ENCODE measurements at regions not wholly inside any gene's neighbourhood (a gene's known extent, or its start where the extent isn't known, plus 50 kb on each side); places are given as distances from the start of the nearest gene placed in this dataset.

DNA sequence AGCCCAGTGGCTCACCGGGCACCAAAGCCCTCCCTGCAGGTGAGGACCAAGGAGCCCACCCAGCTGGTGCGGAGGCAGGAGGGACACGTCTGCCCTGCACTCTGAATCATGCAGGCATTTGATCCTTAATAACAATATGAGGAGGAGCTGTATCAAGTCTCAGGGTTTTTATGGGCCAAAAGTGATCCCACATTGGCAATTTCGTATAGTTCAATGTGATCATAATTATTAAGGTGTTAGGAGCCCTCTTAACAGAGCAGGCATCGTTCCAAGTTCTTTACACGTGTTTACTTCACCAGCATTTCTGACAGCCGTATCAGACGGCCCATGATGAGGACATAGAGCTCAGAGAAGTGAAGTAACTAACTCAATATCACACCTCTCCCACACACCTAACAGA lies 91.9 kb upstream of the PRR5 start:
- TF ChIP-seq, protein P1, sequence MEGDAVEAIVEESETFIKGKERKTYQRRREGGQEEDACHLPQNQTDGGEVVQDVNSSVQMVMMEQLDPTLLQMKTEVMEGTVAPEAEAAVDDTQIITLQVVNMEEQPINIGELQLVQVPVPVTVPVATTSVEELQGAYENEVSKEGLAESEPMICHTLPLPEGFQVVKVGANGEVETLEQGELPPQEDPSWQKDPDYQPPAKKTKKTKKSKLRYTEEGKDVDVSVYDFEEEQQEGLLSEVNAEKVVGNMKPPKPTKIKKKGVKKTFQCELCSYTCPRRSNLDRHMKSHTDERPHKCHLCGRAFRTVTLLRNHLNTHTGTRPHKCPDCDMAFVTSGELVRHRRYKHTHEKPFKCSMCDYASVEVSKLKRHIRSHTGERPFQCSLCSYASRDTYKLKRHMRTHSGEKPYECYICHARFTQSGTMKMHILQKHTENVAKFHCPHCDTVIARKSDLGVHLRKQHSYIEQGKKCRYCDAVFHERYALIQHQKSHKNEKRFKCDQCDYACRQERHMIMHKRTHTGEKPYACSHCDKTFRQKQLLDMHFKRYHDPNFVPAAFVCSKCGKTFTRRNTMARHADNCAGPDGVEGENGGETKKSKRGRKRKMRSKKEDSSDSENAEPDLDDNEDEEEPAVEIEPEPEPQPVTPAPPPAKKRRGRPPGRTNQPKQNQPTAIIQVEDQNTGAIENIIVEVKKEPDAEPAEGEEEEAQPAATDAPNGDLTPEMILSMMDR (IDR thresholded peaks at IDR 0.05; ENCODE audit: insufficient read depth, low read length, poor library complexity, severe bottlenecking) = no peak
- no peak for TF ChIP-seq EZH2phosphoT487 (conservative IDR thresholded peaks at IDR 0.05; ENCODE audit: low read length)
